Suprapubic skin (tissue), 3 donors: ENCODE measurements at regions not wholly inside any gene's neighbourhood (a gene's known extent, or its start where the extent isn't known, plus 50 kb on each side); places are given as distances from the start of the nearest gene placed in this dataset.

ENCODE experiments used
- CTCF ChIP-seq, 2 donors: fragments of 200-600 bp in 1 of 2; fragments of 450-650 bp in 1 of 2; sonication (generic) in 1 of 2; IDR thresholded peaks; one replicate each; pipeline ENCODE4 v1.5.1; 2016 to 2019; ENCODE audit warnings: antibody characterized with exemption in 2 of 2, mild to moderate bottlenecking in 1 of 2, moderate library complexity in 1 of 2
- EP300 ChIP-seq: sonication (generic); formaldehyde crosslinking; IDR thresholded peaks from one replicate; pipeline ENCODE4 v1.6.1; 2017; ENCODE audit warnings: antibody characterized with exemption

GRCh38 chrX:67780694-67781109, 236.9 kb downstream of the AR start:
- no peak for TF ChIP-seq CTCF (IDR thresholded peaks at IDR 0.05)
- TF ChIP-seq EP300 = no peak
